ENCODE measurements at regions not wholly inside any gene's neighbourhood (a gene's known extent, or its start where the extent isn't known, plus 50 kb on each side); places are given as distances from the start of the nearest gene placed in this dataset.

GRCh38 chr7:84529480-84530205 is 335.1 kb upstream of the SEMA3A start:
- FAIRE-seq (peak; percentile 90), ATAC-seq (peak; percentile 90 to 92), DNase-seq (ENCODE audit: low read depth in 1 of 2, low spot score in 1 of 2) (peak; percentile 27 to 95)
- peak overlapping the region; percentile 71 to 88 for H3K27ac ChIP-seq
- no peak overlapping the region for H3K4me3 ChIP-seq
- peak overlapping the region; percentile 57 for H3K4me2 ChIP-seq
- H3K4me1 ChIP-seq = peaks cover 59% of the 10 kb centered on the region
- POLR2A ChIA-PET = interaction anchor here (0.5 kb wide), 1 partner anchor 172 kb away, joined by 3 read pairs; no protein-coding TSS in a partner anchor
- CTCF ChIA-PET = interaction anchor here (0.6 to 1.2 kb wide), 2 partner anchors 484 to 594 kb away, joined by 3 to 4 read pairs; no protein-coding TSS in a partner anchor
- WGBS (ENCODE audit: missing lambda C conversion rate) = 26% methylated on average over 3 of the region's 3 CpGs
- no peaks in the 10 kb centered on the region; the same call in 2 of the 3 replicates for H3K9me3 ChIP-seq
- TF ChIP-seq ZC3H11A (IDR thresholded peaks at IDR 0.05) (no peak), REST (IDR thresholded peaks at IDR 0.05) (no peak), MAFK (IDR thresholded peaks at IDR 0.05; ENCODE audit: partially characterized antibody) (peak; percentile 89), USF2 (IDR thresholded peaks at IDR 0.05) (no peak), HOXA7 (CRISPR knock-in tag; IDR thresholded peaks at IDR 0.05) (no peak; the same call in 1 of the 2 replicates), JUNB (IDR thresholded peaks at IDR 0.05) (peak; percentile 91), RFX5 (IDR thresholded peaks at IDR 0.05) (no peak), NPAS2 (CRISPR knock-in tag; IDR thresholded peaks at IDR 0.05; ENCODE audit: borderline replicate concordance) (no peak), GATA3 (IDR thresholded peaks at IDR 0.05; ENCODE audit: borderline replicate concordance) (peak; percentile 98), SMC3 (IDR thresholded peaks at IDR 0.05) (peak; percentile 39; the same call in 1 of the 3 replicates), RNF2 (IDR thresholded peaks at IDR 0.05; ENCODE audit: borderline replicate concordance, low read depth) (no peak), BHLHE40 (IDR thresholded peaks at IDR 0.05; ENCODE audit: low read depth, low read length) (no peak), SREBF2 (IDR thresholded peaks at IDR 0.05) (no peak), PBX3 (IDR thresholded peaks at IDR 0.05) (no peak), MAZ (IDR thresholded peaks at IDR 0.05; ENCODE audit: borderline replicate concordance, low read depth, low read length) (no peak), EP300 (IDR thresholded peaks at IDR 0.05) (peak; percentile 89; a peak in 4 of 5 replicates), MAX (IDR thresholded peaks at IDR 0.05) (peak; percentile 73), PHF8 (IDR thresholded peaks at IDR 0.05; ENCODE audit: borderline replicate concordance, low read depth) (no peak), ZSCAN20 (CRISPR knock-in tag; IDR thresholded peaks at IDR 0.05) (no peak), CEBPB (IDR thresholded peaks at IDR 0.05) (peak; percentile 41 to 77; a peak in 3 of 4 replicates), HES2 (IDR thresholded peaks at IDR 0.05) (no peak), ESRRA (IDR thresholded peaks at IDR 0.05; ENCODE audit: borderline replicate concordance, low read length) (no peak), NFE2L2 (conservative IDR thresholded peaks at IDR 0.05; ENCODE audit: low read length) (no peak), RAD21 (conservative IDR thresholded peaks at IDR 0.05 in 1 of 2, IDR thresholded peaks at IDR 0.05 in 1 of 2) (peak in 1 of 2 experiments; percentile 54; a peak in 4 of 5 replicates), ZNF302 (CRISPR knock-in tag; IDR thresholded peaks at IDR 0.05) (no peak), HOXB5 (CRISPR knock-in tag; IDR thresholded peaks at IDR 0.05) (peak; percentile 52; the same call in 1 of the 2 replicates), ZFP36 (IDR thresholded peaks at IDR 0.05; ENCODE audit: borderline replicate concordance, partially characterized antibody) (peak; percentile 65), RARB (CRISPR knock-in tag; IDR thresholded peaks at IDR 0.05) (peak; percentile 88; the same call in 1 of the 2 replicates), NR3C1 (IDR thresholded peaks at IDR 0.05) (no peak), CBX8 (IDR thresholded peaks at IDR 0.05) (no peak), EHMT2 (IDR thresholded peaks at IDR 0.05; ENCODE audit: low read depth) (no peak), FOXS1 (CRISPR knock-in tag; IDR thresholded peaks at IDR 0.05) (peak; percentile 84; the same call in 1 of the 2 replicates), CHD4 (IDR thresholded peaks at IDR 0.05; ENCODE audit: borderline replicate concordance) (no peak), RCOR1 (IDR thresholded peaks at IDR 0.05; ENCODE audit: low read depth, low read length) (no peak), ATOH8 (CRISPR knock-in tag; IDR thresholded peaks at IDR 0.05; ENCODE audit: low read depth) (no peak), HDAC2 (IDR thresholded peaks at IDR 0.05) (no peak)
